Sigmoid colon (tissue), 4 donors: ENCODE measurements at regions not wholly inside any gene's neighbourhood (a gene's known extent, or its start where the extent isn't known, plus 50 kb on each side); places are given as distances from the start of the nearest gene placed in this dataset.

ENCODE experiments used
- CTCF ChIP-seq, 4 experiments: fragments of 450-650 bp in 3 of 4; fragments of 200-600 bp in 1 of 4; IDR thresholded peaks; one replicate each; pipeline ENCODE4 v1.5.1; 2016 to 2019; ENCODE audit warnings: antibody characterized with exemption in 4 of 4, mild to moderate bottlenecking in 3 of 4, moderate library complexity in 2 of 4
- EP300 ChIP-seq, 4 donors: sonication (generic); formaldehyde crosslinking; IDR thresholded peaks; one replicate each; pipeline ENCODE4 v1.6.1; 2017; ENCODE audit warnings: antibody characterized with exemption in 4 of 4
- POLR2A ChIP-seq, 2 donors: fragments of 450-650 bp; IDR thresholded peaks; one replicate each; pipeline ENCODE4 v1.6.1; 2016; ENCODE audit warnings: antibody characterized with exemption in 2 of 2, mild to moderate bottlenecking in 2 of 2, moderate library complexity in 2 of 2
- POLR2AphosphoS5 ChIP-seq, 4 donors: sonication (generic); formaldehyde crosslinking; IDR thresholded peaks; one replicate each; pipeline ENCODE4 v1.6.1; 2017; ENCODE audit warnings: antibody characterized with exemption in 4 of 4

DNA sequence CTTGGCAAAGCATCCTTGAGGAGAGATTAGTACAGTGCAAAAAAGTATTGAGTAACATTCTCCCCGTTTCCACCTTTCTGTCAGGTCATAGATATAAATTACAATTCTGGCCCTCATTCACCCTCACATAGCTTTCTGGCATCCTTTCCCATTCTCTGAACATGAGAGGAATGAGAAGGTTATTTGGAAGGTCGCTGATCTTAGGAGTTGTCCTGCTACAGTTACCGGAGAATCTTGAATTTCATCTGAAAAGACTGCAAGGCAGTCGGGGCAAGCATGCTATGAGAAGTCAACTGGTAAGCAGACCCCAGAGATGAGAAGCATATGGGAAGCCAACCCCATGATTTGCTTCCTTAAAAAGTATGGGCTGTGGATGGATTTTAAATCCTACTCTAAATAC, 166.7 kb upstream of the CENPW start:
- no peak for TF ChIP-seq CTCF (IDR thresholded peaks at IDR 0.05)
- TF ChIP-seq POLR2A (IDR thresholded peaks at IDR 0.05): no peak
- TF ChIP-seq POLR2AphosphoS5 (IDR thresholded peaks at IDR 0.05): no peak
- TF ChIP-seq EP300 (IDR thresholded peaks at IDR 0.05): no peak
